HepG2 (cell line): ENCODE measurements at regions not wholly inside any gene's neighbourhood (a gene's known extent, or its start where the extent isn't known, plus 50 kb on each side); places are given as distances from the start of the nearest gene placed in this dataset.

Experiments used
- ATAC-seq: fragments of 200-7000 bp; cut with Tn5 transposase; 3 replicates; pipeline ENCODE4 v1.9.1; 2020; ENCODE audit warnings: mild to moderate bottlenecking, moderate library complexity
- BruUV-seq: library from RNA; stranded (reverse); fragments of 400-500 nt; replicated peaks from 2 replicates; lab custom pipeline; 2021; lab: Mats Ljungman, UMichigan
- CTCF ChIA-PET: fragments of 300-600 bp; formaldehyde crosslinking; extraction: SDS; loops from one replicate; lab custom pipeline; 2021; ENCODE audit warnings: low total read pairs, inconsistent platforms, low intra/inter-chr PET ratio; lab: Yijun Ruan, JAX
- POLR2A ChIA-PET: fragments of 350-600 bp; sonication (Branson Sonifier 250); formaldehyde crosslinking; loops from one replicate; lab custom pipeline; 2020; ENCODE audit warnings: antibody characterized with exemption, inconsistent platforms; lab: Yijun Ruan, JAX
- DNase-seq: peaks from one replicate; pipeline ENCODE4 v3.0.0-alpha.2; 2015; ENCODE audit warnings: low spot score
- FAIRE-seq: peaks from 3 replicates; lab custom pipeline; 2011; peaks lifted over from hg19 to GRCh38; lab: Jason Lieb, UNC
- H2AFZ ChIP-seq: one replicate; pipeline ENCODE4 v1.6.1; 2011; ENCODE audit warnings: low read length, inconsistent platforms
- H3K27ac ChIP-seq: fragments of 300-600 bp; 3 replicates; pipeline ENCODE4 v1.8.0; 2011; ENCODE audit warnings: mixed run types, mild to moderate bottlenecking, mixed read lengths, low read length, inconsistent platforms; ENCODE audit not compliant: insufficient read depth; ENCODE audit errors: extremely low read length
- H3K27me3 ChIP-seq, 2 experiments: fragments of 200-600 bp in 1 of 2; 2 replicates in 1 of 2; 3 replicates in 1 of 2; pipeline versions ENCODE4 v1.6.0 to v1.8.0; 2011; ENCODE audit warnings: low read length in 2 of 2, mild to moderate bottlenecking in 2 of 2, moderate library complexity in 2 of 2, inconsistent platforms in 1 of 2; ENCODE audit not compliant: insufficient read depth in 2 of 2, control insufficient read depth in 1 of 2
- H3K36me3 ChIP-seq, 2 experiments: fragments of 200-600 bp in 1 of 2; replicated peaks in 1 of 2; 2 replicates in 1 of 2; 3 replicates in 1 of 2; pipeline versions ENCODE4 v1.5.1 to v1.8.0; 2011; ENCODE audit warnings: low read length in 2 of 2, inconsistent platforms in 1 of 2; ENCODE audit not compliant: insufficient read depth in 2 of 2, control insufficient read depth in 1 of 2
- H3K4me1 ChIP-seq: 2 replicates; pipeline ENCODE4 v1.5.1; 2012; ENCODE audit warnings: low read length, inconsistent platforms; ENCODE audit not compliant: insufficient read depth
- H3K4me2 ChIP-seq: 2 replicates; pipeline ENCODE4 v1.6.0; 2011; ENCODE audit warnings: low read depth, low read length, inconsistent platforms
- H3K4me3 ChIP-seq, 3 experiments: fragments of 200-600 bp in 1 of 3; sonication (generic), shearing (Covaris generic) in 1 of 3; replicated peaks in 1 of 3; 2 replicates each; pipeline ENCODE4 v1.5.1; 2011 to 2016; ENCODE audit warnings: low read length in 3 of 3, inconsistent platforms in 2 of 3, low read depth in 2 of 3, mild to moderate bottlenecking in 2 of 3, control low read depth in 1 of 3, mixed read lengths in 1 of 3; ENCODE audit not compliant: insufficient read depth in 1 of 3
- H3K79me2 ChIP-seq: one replicate; pipeline ENCODE4 v1.6.1; 2011; ENCODE audit warnings: low read length, inconsistent platforms; ENCODE audit not compliant: insufficient read depth
- H3K9ac ChIP-seq: 2 replicates; pipeline ENCODE4 v1.6.0; 2011; ENCODE audit warnings: mild to moderate bottlenecking, low read depth, low read length, inconsistent platforms; ENCODE audit not compliant: insufficient read depth
- H3K9me3 ChIP-seq: 2 replicates; pipeline ENCODE4 v1.5.1; 2012; ENCODE audit warnings: mild to moderate bottlenecking, low read length
- H4K20me1 ChIP-seq: 2 replicates; pipeline ENCODE4 v1.6.0; 2011; ENCODE audit warnings: inconsistent platforms, mild to moderate bottlenecking, low read length, moderate library complexity; ENCODE audit not compliant: insufficient read depth
- EEA1 ChIP-seq: sonication (generic); formaldehyde crosslinking; IDR thresholded peaks from 2 replicates; pipeline ENCODE4 v1.5.1; 2020; ENCODE audit warnings: mild to moderate bottlenecking, missing genetic modification reagents, borderline replicate concordance
- HMG20B ChIP-seq: conservative IDR thresholded peaks from 2 replicates; pipeline ENCODE4 v1.6.1; 2016; ENCODE audit warnings: missing genetic modification reagents, missing compliant biosample characterization
- HMGA1 ChIP-seq: sonication (generic); formaldehyde crosslinking; conservative IDR thresholded peaks from 2 replicates; pipeline ENCODE4 v1.4.0; 2020; ENCODE audit warnings: missing genetic modification reagents
- SIN3A ChIP-seq: IDR thresholded peaks from 2 replicates; pipeline ENCODE4 v1.6.1; 2011; ENCODE audit warnings: low read depth, mild to moderate bottlenecking, control low read depth, low read length, borderline replicate concordance
- TGIF2 ChIP-seq: IDR thresholded peaks from 2 replicates; pipeline ENCODE4 v1.6.1; 2016; ENCODE audit warnings: control low read depth, missing compliant biosample characterization
- ZNF484 ChIP-seq: sonication (generic); formaldehyde crosslinking; IDR thresholded peaks from 2 replicates; pipeline ENCODE4 v1.5.1; 2020; ENCODE audit warnings: mild to moderate bottlenecking, low read depth, missing genetic modification reagents, borderline replicate concordance
- ZNF577 ChIP-seq: sonication (generic); formaldehyde crosslinking; IDR thresholded peaks from 2 replicates; pipeline ENCODE4 v1.4.0; 2020; ENCODE audit warnings: mild to moderate bottlenecking, low read depth, missing genetic modification reagents, borderline replicate concordance
- ZNF678 ChIP-seq: sonication (generic); formaldehyde crosslinking; IDR thresholded peaks from 2 replicates; pipeline ENCODE4 v1.4.0; 2020; ENCODE audit warnings: mild to moderate bottlenecking, missing genetic modification reagents
- ZNF720 ChIP-seq: sonication (generic); formaldehyde crosslinking; IDR thresholded peaks from 2 replicates; pipeline ENCODE4 v1.4.0; 2020; ENCODE audit warnings: missing genetic modification reagents
- ZNF761 ChIP-seq: sonication (generic); formaldehyde crosslinking; conservative IDR thresholded peaks from 2 replicates; pipeline ENCODE4 v1.4.0; 2020; ENCODE audit warnings: mild to moderate bottlenecking, missing genetic modification reagents
- WGBS: methylation state at CpG from one replicate; pipeline ENCODE4 v1.1.6; 2017; ENCODE audit warnings: low lambda C conversion rate; 5-methylcytosine and 5-hydroxymethylcytosine counted together
- in situ Hi-C: cut with HindIII; loops from 2 replicates; pipeline ENCODE4 v1.10.0; 2017; ENCODE audit warnings: low pct_unique_long_range_greater_than_20kb; ENCODE audit not compliant: extremely low pct_ligation_motif_present
- intact Hi-C: fragments of 100-400 bp; cut with micrococcal nuclease; formaldehyde crosslinking; loops from one replicate; pipeline ENCODE4 v1.10.0; 2022; ENCODE audit not compliant: unreplicated experiment
- TF ChIP-seq, protein P1 (sequence below): sonication (generic); formaldehyde crosslinking; IDR thresholded peaks from 2 replicates; pipeline ENCODE4 v1.4.0; 2020; ENCODE audit warnings: missing genetic modification reagents
- TF ChIP-seq, protein P2 (sequence below): sonication (generic); formaldehyde crosslinking; IDR thresholded peaks from 2 replicates; pipeline ENCODE4 v1.9.0; 2021; ENCODE audit warnings: missing genetic modification reagents, borderline replicate concordance
- TF ChIP-seq, protein P3 (sequence below): sonication (generic); formaldehyde crosslinking; IDR thresholded peaks from 2 replicates; pipeline ENCODE4 v1.9.0; 2021; ENCODE audit warnings: missing genetic modification reagents, borderline replicate concordance
- TF ChIP-seq, protein P4 (sequence below): sonication (generic); formaldehyde crosslinking; IDR thresholded peaks from 2 replicates; pipeline ENCODE4 v1.4.0; 2020; ENCODE audit warnings: low read depth, missing genetic modification reagents

DNA sequence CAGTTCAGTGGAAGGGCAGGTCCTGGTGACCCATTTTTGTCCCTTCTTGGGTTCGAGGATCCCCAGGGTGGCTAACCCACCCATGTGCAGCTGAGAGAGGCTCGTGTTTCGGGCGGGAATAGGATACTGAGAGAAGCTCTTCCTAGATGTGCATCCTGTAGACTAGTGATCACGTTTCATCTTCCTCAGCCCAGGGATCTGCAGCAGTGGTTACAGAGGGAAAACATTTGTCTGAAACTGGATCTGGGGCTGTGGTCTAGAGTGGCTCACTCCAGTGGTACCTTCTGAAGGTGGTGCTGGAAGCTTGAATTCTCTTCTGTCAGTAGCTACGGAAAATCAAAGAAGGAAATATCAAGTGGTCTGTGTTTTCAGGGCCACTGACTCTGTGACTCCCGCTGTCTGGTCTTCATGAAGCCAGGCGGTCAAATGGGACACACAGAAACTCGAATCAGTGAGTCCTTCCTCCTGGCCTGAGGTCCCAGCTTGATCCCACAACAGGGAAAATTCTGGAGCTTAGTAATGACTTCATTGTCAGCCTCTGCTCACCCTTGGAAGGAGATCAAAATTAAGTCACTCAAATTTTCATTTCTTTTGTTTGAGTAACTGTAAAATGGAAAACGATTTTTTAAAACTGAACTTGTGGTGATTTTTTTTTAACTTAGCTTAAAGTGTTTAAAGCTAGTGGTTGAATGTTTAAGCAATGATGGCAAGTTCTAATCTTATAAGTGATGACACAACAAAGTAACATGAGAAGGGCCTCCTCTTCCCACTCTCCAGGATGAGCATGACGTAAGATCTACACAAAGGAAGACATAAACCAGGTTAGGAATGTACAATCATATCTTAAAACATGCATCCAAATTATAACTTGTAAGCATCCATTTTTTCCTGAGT, 469.3 kb upstream of the KLF6 start:
- Histone ChIP-seq H4K20me1 (no peaks in the 10 kb centered on the region), H3K9me3 (no peaks in the 10 kb centered on the region), H3K4me3 (no peak overlapping the region), H2AFZ (no peak overlapping the region), H3K27ac (no peak overlapping the region), H3K9ac (no peak overlapping the region), H3K79me2 (no peaks in the 10 kb centered on the region), H3K36me3 (no peaks in the 10 kb centered on the region), H3K4me1 (no peaks in the 10 kb centered on the region), H3K4me2 (no peak overlapping the region), H3K27me3 (peaks cover 0 to 21% of the 10 kb centered on the region in 2 experiments; a peak in 3 of 5 replicates)
- FAIRE-seq (no peak), ATAC-seq (no peak), DNase-seq (no peak)
- no TSS peak for BruUV-seq
- 3% methylated on average over 11 of the region's 11 CpGs for WGBS
- ChIA-PET CTCF (no interaction called here), POLR2A (no interaction called here)
- TF ChIP-seq SIN3A (no peak), HMG20B (CRISPR knock-in tag) (no peak), TGIF2 (CRISPR knock-in tag) (no peak), ZNF678 (CRISPR knock-in tag) (no peak), ZNF720 (CRISPR knock-in tag) (no peak), ZNF577 (CRISPR knock-in tag) (no peak), HMGA1 (CRISPR knock-in tag) (no peak), ZNF484 (no peak), ZNF761 (CRISPR knock-in tag) (no peak), EEA1 (no peak)
- TF ChIP-seq, protein P1, sequence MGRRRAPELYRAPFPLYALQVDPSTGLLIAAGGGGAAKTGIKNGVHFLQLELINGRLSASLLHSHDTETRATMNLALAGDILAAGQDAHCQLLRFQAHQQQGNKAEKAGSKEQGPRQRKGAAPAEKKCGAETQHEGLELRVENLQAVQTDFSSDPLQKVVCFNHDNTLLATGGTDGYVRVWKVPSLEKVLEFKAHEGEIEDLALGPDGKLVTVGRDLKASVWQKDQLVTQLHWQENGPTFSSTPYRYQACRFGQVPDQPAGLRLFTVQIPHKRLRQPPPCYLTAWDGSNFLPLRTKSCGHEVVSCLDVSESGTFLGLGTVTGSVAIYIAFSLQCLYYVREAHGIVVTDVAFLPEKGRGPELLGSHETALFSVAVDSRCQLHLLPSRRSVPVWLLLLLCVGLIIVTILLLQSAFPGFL (CRISPR knock-in tag): no peak
- TF ChIP-seq, protein P2, sequence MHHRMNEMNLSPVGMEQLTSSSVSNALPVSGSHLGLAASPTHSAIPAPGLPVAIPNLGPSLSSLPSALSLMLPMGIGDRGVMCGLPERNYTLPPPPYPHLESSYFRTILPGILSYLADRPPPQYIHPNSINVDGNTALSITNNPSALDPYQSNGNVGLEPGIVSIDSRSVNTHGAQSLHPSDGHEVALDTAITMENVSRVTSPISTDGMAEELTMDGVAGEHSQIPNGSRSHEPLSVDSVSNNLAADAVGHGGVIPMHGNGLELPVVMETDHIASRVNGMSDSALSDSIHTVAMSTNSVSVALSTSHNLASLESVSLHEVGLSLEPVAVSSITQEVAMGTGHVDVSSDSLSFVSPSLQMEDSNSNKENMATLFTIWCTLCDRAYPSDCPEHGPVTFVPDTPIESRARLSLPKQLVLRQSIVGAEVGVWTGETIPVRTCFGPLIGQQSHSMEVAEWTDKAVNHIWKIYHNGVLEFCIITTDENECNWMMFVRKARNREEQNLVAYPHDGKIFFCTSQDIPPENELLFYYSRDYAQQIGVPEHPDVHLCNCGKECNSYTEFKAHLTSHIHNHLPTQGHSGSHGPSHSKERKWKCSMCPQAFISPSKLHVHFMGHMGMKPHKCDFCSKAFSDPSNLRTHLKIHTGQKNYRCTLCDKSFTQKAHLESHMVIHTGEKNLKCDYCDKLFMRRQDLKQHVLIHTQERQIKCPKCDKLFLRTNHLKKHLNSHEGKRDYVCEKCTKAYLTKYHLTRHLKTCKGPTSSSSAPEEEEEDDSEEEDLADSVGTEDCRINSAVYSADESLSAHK (CRISPR knock-in tag): no peak
- TF ChIP-seq, protein P3, sequence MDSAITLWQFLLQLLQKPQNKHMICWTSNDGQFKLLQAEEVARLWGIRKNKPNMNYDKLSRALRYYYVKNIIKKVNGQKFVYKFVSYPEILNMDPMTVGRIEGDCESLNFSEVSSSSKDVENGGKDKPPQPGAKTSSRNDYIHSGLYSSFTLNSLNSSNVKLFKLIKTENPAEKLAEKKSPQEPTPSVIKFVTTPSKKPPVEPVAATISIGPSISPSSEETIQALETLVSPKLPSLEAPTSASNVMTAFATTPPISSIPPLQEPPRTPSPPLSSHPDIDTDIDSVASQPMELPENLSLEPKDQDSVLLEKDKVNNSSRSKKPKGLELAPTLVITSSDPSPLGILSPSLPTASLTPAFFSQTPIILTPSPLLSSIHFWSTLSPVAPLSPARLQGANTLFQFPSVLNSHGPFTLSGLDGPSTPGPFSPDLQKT (CRISPR knock-in tag): no peak
- TF ChIP-seq, protein P4, sequence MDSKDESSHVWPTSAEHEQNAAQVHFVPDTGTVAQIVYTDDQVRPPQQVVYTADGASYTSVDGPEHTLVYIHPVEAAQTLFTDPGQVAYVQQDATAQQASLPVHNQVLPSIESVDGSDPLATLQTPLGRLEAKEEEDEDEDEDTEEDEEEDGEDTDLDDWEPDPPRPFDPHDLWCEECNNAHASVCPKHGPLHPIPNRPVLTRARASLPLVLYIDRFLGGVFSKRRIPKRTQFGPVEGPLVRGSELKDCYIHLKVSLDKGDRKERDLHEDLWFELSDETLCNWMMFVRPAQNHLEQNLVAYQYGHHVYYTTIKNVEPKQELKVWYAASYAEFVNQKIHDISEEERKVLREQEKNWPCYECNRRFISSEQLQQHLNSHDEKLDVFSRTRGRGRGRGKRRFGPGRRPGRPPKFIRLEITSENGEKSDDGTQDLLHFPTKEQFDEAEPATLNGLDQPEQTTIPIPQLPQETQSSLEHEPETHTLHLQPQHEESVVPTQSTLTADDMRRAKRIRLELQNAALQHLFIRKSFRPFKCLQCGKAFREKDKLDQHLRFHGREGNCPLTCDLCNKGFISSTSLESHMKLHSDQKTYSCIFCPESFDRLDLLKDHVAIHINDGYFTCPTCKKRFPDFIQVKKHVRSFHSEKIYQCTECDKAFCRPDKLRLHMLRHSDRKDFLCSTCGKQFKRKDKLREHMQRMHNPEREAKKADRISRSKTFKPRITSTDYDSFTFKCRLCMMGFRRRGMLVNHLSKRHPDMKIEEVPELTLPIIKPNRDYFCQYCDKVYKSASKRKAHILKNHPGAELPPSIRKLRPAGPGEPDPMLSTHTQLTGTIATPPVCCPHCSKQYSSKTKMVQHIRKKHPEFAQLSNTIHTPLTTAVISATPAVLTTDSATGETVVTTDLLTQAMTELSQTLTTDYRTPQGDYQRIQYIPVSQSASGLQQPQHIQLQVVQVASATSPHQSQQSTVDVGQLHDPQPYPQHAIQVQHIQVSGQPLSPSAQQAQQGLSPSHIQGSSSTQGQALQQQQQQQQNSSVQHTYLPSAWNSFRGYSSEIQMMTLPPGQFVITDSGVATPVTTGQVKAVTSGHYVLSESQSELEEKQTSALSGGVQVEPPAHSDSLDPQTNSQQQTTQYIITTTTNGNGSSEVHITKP (CRISPR knock-in tag): no peak
- in situ Hi-C loops: no loop called here
- intact Hi-C loops: no loop called here
